HG03342 (cell line): ENCODE measurements at regions not wholly inside any gene's neighbourhood (a gene's known extent, or its start where the extent isn't known, plus 50 kb on each side); places are given as distances from the start of the nearest gene placed in this dataset.

Source experiments
- ATAC-seq: cut with Tn5 transposase; IDR thresholded peaks from one replicate; pipeline ENCODE4 v1.9.1; 2021; ENCODE audit warnings: mild to moderate bottlenecking, moderate library complexity; ENCODE audit not compliant: unreplicated experiment

- no peak for ATAC-seq
Measured at GRCh38 chr10:131762789-131763696, 137.8 kb upstream of the PPP2R2D start.

DNA sequence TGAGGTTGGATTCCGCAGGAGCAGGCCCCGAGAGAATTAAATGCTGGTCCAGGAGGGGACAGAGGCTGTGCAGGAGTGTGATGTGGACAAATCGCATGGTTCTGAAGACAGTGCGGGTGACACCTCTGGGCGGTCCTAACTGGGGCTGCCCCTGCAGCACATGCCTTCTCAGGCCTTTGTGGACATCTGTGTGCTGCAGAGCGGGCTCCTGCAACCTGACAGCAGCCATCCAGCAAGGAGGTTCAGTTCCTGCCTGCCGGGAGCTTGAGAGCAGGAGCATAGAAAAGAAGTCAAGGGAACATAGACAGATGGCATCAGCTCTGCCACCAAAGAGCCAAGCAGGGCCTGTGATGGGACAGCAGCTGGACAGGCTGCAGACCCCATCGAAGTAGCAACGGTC is 135.9 kb upstream of the PPP2R2D start:
- ATAC-seq = no peak

- no peak for ATAC-seq
Measured at GRCh38 chr10:131766096-131766495, 134.7 kb upstream of the PPP2R2D start.

DNA sequence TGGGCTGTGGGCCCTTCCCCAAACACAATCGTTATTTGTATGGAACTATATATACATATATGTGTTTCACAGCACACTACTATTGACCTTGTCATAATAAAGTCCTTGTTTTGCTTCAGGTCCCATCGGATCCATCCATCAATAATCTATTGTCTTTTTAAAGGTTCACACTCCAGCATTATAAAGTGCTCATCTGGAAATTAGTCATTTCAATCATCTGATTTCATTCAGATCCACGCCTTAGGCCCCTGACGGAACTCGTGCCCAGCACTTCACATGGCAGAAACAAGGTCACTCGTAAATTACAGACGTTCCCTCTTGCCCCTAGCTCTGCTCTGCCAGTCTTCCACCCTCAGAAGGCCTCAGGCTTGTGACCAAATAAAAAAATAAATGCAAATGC is 133.1 kb upstream of the PPP2R2D start:
- no peak for ATAC-seq

GRCh38 chr10:131769571-131770410 is 131.0 kb upstream of the PPP2R2D start:
- no peak for ATAC-seq

DNA sequence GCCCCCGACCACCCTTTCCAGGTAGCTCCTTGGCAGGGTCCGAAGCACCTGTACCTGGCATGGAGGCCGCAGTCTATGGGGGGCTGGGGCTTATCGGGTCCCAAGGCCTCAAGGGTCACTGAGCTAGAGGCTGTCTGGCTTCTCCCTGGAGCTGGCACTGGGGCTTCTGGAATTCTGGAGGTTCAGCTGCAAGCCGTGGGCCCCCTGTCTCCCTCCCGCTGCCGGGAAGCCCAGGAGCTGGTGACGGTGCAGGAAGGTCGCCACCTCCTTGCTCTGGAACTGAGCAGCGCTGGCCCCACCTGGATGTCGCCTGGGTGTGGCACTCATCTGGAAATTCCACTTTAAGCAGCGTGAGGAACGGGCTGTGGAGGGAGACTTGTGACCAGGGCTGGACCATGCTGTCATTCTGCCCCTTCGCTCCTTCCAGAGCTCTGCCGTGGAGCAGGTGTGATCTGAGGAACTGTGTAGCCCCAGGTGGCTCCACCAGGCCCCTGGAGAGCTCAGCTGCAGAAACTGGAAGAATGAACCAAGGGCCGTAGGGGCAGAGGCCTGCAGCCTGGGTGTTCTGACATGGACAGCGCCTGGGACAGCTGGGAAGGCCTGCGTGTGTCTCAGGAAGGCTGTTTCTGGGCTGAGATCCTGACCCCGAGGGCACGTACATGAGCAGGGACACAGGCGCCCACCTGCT is 129.7 kb upstream of the PPP2R2D start:
- ATAC-seq = no peak

DNA sequence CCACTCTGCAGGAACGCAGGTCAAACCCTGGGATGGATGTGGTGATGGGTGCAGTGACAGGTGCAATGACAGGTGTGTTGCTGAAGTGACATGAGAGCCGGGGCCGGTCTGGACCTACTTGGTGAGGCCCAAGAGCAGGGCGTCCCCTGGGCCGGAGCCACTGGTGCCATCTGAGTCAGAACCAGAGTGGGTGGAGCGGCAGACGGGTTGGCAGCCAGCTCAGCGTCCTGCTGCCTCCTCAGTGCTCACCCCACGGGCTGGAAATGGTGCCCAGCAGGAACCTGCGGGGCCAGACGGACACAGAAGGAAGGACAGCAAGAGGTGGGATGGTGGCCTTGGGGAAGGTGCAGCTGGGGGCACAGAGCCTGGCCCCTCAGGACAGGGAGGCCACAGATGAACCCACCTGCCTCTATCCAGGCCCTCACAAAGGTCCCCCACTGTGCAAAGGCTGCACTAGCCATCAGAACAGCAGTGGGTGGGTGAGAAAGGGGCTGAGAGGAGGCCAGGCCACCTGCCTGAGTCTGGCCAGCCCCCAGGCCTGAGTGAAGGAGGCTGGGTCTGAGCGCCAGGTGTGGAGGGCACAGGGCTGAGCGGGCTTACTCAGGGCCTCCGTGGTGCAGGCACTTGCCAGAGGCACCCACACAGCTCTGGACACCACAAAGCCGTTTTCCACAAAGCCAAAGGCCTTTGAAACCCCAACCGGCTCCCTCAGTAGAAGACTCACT is 129.0 kb upstream of the PPP2R2D start:
- ATAC-seq = no peak

DNA sequence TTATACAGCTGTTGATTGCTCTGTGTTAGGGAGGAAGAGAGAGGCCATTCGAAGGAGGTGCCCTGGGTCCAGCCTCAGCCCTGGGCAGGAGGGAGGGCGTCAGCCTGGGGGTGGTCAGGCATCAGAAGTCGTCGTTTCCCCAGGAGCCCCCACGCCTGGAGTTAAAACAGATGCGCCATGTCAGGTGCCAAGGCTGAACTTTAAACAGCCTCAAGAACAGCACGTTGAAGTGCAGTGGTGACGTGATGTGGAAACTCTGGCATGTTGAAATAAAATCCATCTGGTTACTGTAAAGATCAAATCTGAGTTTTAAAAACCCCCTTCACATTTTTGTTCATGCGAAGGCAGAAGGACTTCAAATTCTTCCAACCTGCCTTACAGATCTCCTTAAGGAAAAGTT is 128.4 kb upstream of the PPP2R2D start:
- ATAC-seq = no peak

GRCh38 chr10:131773370-131774343 is 127.2 kb upstream of the PPP2R2D start:
- ATAC-seq = no peak

DNA sequence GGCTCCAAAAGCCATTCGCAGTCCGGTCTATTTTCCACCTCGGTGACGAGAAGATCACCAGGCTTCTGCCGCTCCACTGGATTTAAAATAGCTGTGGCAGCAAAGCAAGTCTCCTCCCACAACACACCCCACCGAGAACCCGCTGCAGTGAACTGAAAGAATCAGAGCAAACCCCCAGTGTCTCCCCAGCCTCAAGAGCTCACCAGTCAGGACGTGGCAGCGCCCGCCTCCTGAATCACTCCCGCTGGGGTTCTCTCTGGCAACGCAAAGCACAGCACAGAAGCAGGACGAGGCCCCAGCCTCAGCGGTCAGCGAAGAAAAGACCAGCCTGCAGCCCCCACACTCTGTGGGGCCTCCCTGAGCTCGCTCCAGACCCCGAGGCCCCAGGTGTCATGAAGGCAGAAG is 126.1 kb upstream of the PPP2R2D start:
- ATAC-seq = no peak

- no peak for ATAC-seq
Measured at GRCh38 chr10:131775433-131775832, 125.4 kb upstream of the PPP2R2D start.

GRCh38 chr10:131775833-131776232 is 125.0 kb upstream of the PPP2R2D start:
- no peak for ATAC-seq

DNA sequence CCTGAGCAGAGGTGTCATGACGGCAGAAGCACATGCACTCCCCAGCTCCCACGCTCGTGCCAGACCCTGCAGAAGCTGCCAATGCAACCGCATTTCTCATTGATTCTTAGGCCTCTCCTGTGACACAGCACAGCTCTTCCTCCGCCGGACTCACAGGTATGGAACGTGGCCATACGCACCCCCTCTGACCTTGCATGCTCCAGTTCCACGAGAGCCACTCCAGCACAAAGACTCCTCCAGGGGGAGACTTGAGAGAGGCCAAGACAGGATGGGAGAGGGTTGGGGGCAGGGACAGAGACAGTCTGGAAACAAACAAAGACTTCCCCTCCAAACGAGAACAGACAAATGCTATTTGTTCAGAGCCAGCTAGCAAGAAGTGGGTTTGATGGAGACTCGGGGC is 124.3 kb upstream of the PPP2R2D start:
- no peak for ATAC-seq

- ATAC-seq = no peak
Measured at GRCh38 chr10:131777162-131777561, 123.6 kb upstream of the PPP2R2D start.

GRCh38 chr10:131777921-131778320 is 122.9 kb upstream of the PPP2R2D start:
- ATAC-seq = no peak

- ATAC-seq = no peak
Measured at GRCh38 chr10:131778385-131778784, 122.4 kb upstream of the PPP2R2D start.

GRCh38 chr10:131778842-131779241 is 122.0 kb upstream of the PPP2R2D start:
- ATAC-seq = no peak

GRCh38 chr10:131779661-131780394 is 121.0 kb upstream of the PPP2R2D start:
- no peak for ATAC-seq

- no peak for ATAC-seq
Measured at GRCh38 chr10:131781076-131781475, 119.7 kb upstream of the PPP2R2D start.
